ENCODE measurements at regions not wholly inside any gene's neighbourhood (a gene's known extent, or its start where the extent isn't known, plus 50 kb on each side); places are given as distances from the start of the nearest gene placed in this dataset.

GRCh38 chr15:95615436-95615835 lies 715.1 kb upstream of the NR2F2 start:
- TF ChIP-seq EZH2 (IDR thresholded peaks at IDR 0.05; ENCODE audit: low read length) (no peak), CTCF (optimal IDR thresholded peaks at IDR 0.05 in 1 of 3, IDR thresholded peaks at IDR 0.05 in 1 of 3, conservative IDR thresholded peaks at IDR 0.05 in 1 of 3; ENCODE audit: extremely low read depth in 1 of 3, insufficient read depth in 2 of 3, low read length in 3 of 3) (no peak)

All from keratinocyte (primary cell).